Skeletal muscle satellite cell (primary cell): ENCODE measurements at regions not wholly inside any gene's neighbourhood (a gene's known extent, or its start where the extent isn't known, plus 50 kb on each side); places are given as distances from the start of the nearest gene placed in this dataset.

ENCODE experiments used
- H3K27me3 ChIP-seq: 2 replicates; pipeline ENCODE4 v1.7.0; 2013; ENCODE audit warnings: low read length; ENCODE audit not compliant: control insufficient read depth, insufficient read depth
- H3K36me3 ChIP-seq: 2 replicates; pipeline ENCODE4 v1.7.0; 2013; ENCODE audit warnings: mild to moderate bottlenecking, control low read depth, low read length; ENCODE audit not compliant: insufficient read depth
- H3K4me1 ChIP-seq: 2 replicates; pipeline ENCODE4 v1.7.0; 2013; ENCODE audit warnings: low read length; ENCODE audit not compliant: control insufficient read depth, insufficient read depth
- H3K4me2 ChIP-seq: 2 replicates; pipeline ENCODE4 v1.7.0; 2013; ENCODE audit warnings: mild to moderate bottlenecking, low read length
- H3K4me3 ChIP-seq: 2 replicates; pipeline ENCODE4 v1.7.0; 2013; ENCODE audit warnings: low read length
- H3K9ac ChIP-seq: 2 replicates; pipeline ENCODE4 v1.7.0; 2013; ENCODE audit warnings: mild to moderate bottlenecking, low read depth, low read length, moderate library complexity
- H3K9me3 ChIP-seq: replicated peaks from 2 replicates; pipeline ENCODE4 v1.7.0; 2013; ENCODE audit warnings: mild to moderate bottlenecking, control low read depth, low read length

- H3K4me1 ChIP-seq = no peaks in the 10 kb centered on the region
- no peak overlapping the region for H3K4me2 ChIP-seq
- H3K4me3 ChIP-seq = no peak overlapping the region
- no peak overlapping the region for H3K9ac ChIP-seq
- no peaks in the 10 kb centered on the region for H3K36me3 ChIP-seq
- no peaks in the 10 kb centered on the region for H3K9me3 ChIP-seq
- no peaks in the 10 kb centered on the region for H3K27me3 ChIP-seq
Measured at GRCh38 chr3:176655404-176656094, 541.7 kb downstream of the TBL1XR1 start.

GRCh38 chr3:176651622-176652021 lies 545.7 kb downstream of the TBL1XR1 start:
- Histone ChIP-seq H3K4me1 (no peaks in the 10 kb centered on the region), H3K4me3 (no peak overlapping the region), H3K9ac (no peak overlapping the region), H3K36me3 (no peaks in the 10 kb centered on the region), H3K4me2 (no peak overlapping the region), H3K27me3 (no peaks in the 10 kb centered on the region), H3K9me3 (no peaks in the 10 kb centered on the region)

- H3K9me3 ChIP-seq = no peaks in the 10 kb centered on the region
- no peaks in the 10 kb centered on the region for H3K4me1 ChIP-seq
- H3K27me3 ChIP-seq = no peaks in the 10 kb centered on the region
- H3K9ac ChIP-seq = no peak overlapping the region
- H3K4me3 ChIP-seq = no peak overlapping the region
- H3K36me3 ChIP-seq = no peaks in the 10 kb centered on the region
- H3K4me2 ChIP-seq = no peak overlapping the region
Measured at GRCh38 chr3:176650478-176650877, 546.8 kb downstream of the TBL1XR1 start.

GRCh38 chr3:176647987-176648386 lies 549.3 kb downstream of the TBL1XR1 start:
- H3K27me3 ChIP-seq = no peaks in the 10 kb centered on the region
- H3K36me3 ChIP-seq = no peaks in the 10 kb centered on the region
- no peak overlapping the region for H3K4me3 ChIP-seq
- no peak overlapping the region for H3K9ac ChIP-seq
- H3K4me1 ChIP-seq = no peaks in the 10 kb centered on the region
- H3K4me2 ChIP-seq = no peak overlapping the region
- H3K9me3 ChIP-seq = no peaks in the 10 kb centered on the region

- H3K4me3 ChIP-seq = no peak overlapping the region
- H3K4me1 ChIP-seq = no peaks in the 10 kb centered on the region
- no peaks in the 10 kb centered on the region for H3K36me3 ChIP-seq
- H3K9me3 ChIP-seq = no peaks in the 10 kb centered on the region
- no peaks in the 10 kb centered on the region for H3K27me3 ChIP-seq
- no peak overlapping the region for H3K4me2 ChIP-seq
- H3K9ac ChIP-seq = no peak overlapping the region
Measured at GRCh38 chr3:176633511-176633910, 563.8 kb downstream of the TBL1XR1 start.

- Histone ChIP-seq H3K4me3 (no peak overlapping the region), H3K9me3 (no peaks in the 10 kb centered on the region), H3K36me3 (no peaks in the 10 kb centered on the region), H3K4me2 (no peak overlapping the region), H3K27me3 (no peaks in the 10 kb centered on the region), H3K4me1 (no peaks in the 10 kb centered on the region), H3K9ac (no peak overlapping the region)
Measured at GRCh38 chr3:176632925-176633324, 564.4 kb downstream of the TBL1XR1 start.

- no peaks in the 10 kb centered on the region for H3K9me3 ChIP-seq
- H3K9ac ChIP-seq = no peak overlapping the region
- no peaks in the 10 kb centered on the region for H3K4me1 ChIP-seq
- H3K4me2 ChIP-seq = no peak overlapping the region
- H3K27me3 ChIP-seq = no peaks in the 10 kb centered on the region
- H3K4me3 ChIP-seq = no peak overlapping the region
- no peaks in the 10 kb centered on the region for H3K36me3 ChIP-seq
Measured at GRCh38 chr3:176631165-176631564, 566.1 kb downstream of the TBL1XR1 start.

- no peak overlapping the region for H3K9ac ChIP-seq
- H3K27me3 ChIP-seq = no peaks in the 10 kb centered on the region
- no peak overlapping the region for H3K4me3 ChIP-seq
- H3K9me3 ChIP-seq = no peaks in the 10 kb centered on the region
- H3K4me1 ChIP-seq = no peaks in the 10 kb centered on the region
- no peak overlapping the region for H3K4me2 ChIP-seq
- H3K36me3 ChIP-seq = no peaks in the 10 kb centered on the region
Measured at GRCh38 chr3:176628101-176628639, 569.1 kb downstream of the TBL1XR1 start.

GRCh38 chr3:176623468-176624150 lies 573.7 kb downstream of the TBL1XR1 start:
- Histone ChIP-seq H3K9me3 (no peaks in the 10 kb centered on the region), H3K9ac (no peak overlapping the region), H3K4me1 (no peaks in the 10 kb centered on the region), H3K36me3 (no peaks in the 10 kb centered on the region), H3K4me2 (no peak overlapping the region), H3K4me3 (no peak overlapping the region), H3K27me3 (no peaks in the 10 kb centered on the region)

- H3K27me3 ChIP-seq = no peaks in the 10 kb centered on the region
- H3K4me3 ChIP-seq = no peak overlapping the region
- no peak overlapping the region for H3K9ac ChIP-seq
- H3K4me1 ChIP-seq = no peaks in the 10 kb centered on the region
- H3K4me2 ChIP-seq = no peak overlapping the region
- no peaks in the 10 kb centered on the region for H3K36me3 ChIP-seq
- no peaks in the 10 kb centered on the region for H3K9me3 ChIP-seq
Measured at GRCh38 chr3:176619833-176620232, 577.4 kb downstream of the TBL1XR1 start.

GRCh38 chr3:176615826-176616225 lies 581.5 kb downstream of the TBL1XR1 start:
- H3K4me1 ChIP-seq = peaks cover 9% of the 10 kb centered on the region
- no peak overlapping the region for H3K4me2 ChIP-seq
- no peak overlapping the region for H3K9ac ChIP-seq
- H3K36me3 ChIP-seq = no peaks in the 10 kb centered on the region
- no peaks in the 10 kb centered on the region for H3K9me3 ChIP-seq
- H3K4me3 ChIP-seq = no peak overlapping the region
- H3K27me3 ChIP-seq = no peaks in the 10 kb centered on the region

- Histone ChIP-seq H3K4me1 (peaks cover 9% of the 10 kb centered on the region), H3K4me3 (no peak overlapping the region), H3K9ac (no peak overlapping the region), H3K27me3 (no peaks in the 10 kb centered on the region), H3K36me3 (no peaks in the 10 kb centered on the region), H3K4me2 (no peak overlapping the region), H3K9me3 (no peaks in the 10 kb centered on the region)
Measured at GRCh38 chr3:176611703-176612102, 585.6 kb downstream of the TBL1XR1 start.
